Smooth muscle cell (in vitro differentiated cells): ENCODE measurements at regions not wholly inside any gene's neighbourhood (a gene's known extent, or its start where the extent isn't known, plus 50 kb on each side); places are given as distances from the start of the nearest gene placed in this dataset.
"Not testable (repeated sequence)": the region's sequence is repeated elsewhere in the genome, so short reads cannot be mapped to it uniquely, and the experiment has no call there.

ENCODE experiments used
- DNase-seq: peaks from one replicate; lab custom pipeline; 2025; ENCODE audit not compliant: unreplicated experiment; lab: John Stamatoyannopoulos, UW
- H2AFZ ChIP-seq: fragments of 200-600 bp; sonication (generic); 2 replicates; pipeline ENCODE4 v1.6.0; 2016; ENCODE audit warnings: antibody characterized with exemption, low read depth, mild to moderate bottlenecking
- H3F3A ChIP-seq: fragments of 200-600 bp; sonication (generic); 2 replicates; pipeline ENCODE4 v1.6.0; 2017; ENCODE audit warnings: antibody characterized with exemption, low read depth
- H3K27ac ChIP-seq: fragments of 200-600 bp; sonication (generic); 2 replicates; pipeline ENCODE4 v1.5.1; 2016; ENCODE audit warnings: low read depth, mild to moderate bottlenecking
- H3K27me3 ChIP-seq: fragments of 200-600 bp; sonication (generic); 2 replicates; pipeline ENCODE4 v1.6.1; 2016; ENCODE audit warnings: low read depth, mild to moderate bottlenecking
- H3K36me3 ChIP-seq: fragments of 200-600 bp; sonication (generic); 2 replicates; pipeline ENCODE4 v1.5.1; 2016; ENCODE audit warnings: low read depth
- H3K4me1 ChIP-seq: fragments of 200-600 bp; sonication (generic); 2 replicates; pipeline ENCODE4 v1.5.1; 2016; ENCODE audit warnings: low read depth
- H3K4me2 ChIP-seq: fragments of 200-600 bp; sonication (generic); 2 replicates; pipeline ENCODE4 v1.6.0; 2016; ENCODE audit warnings: mild to moderate bottlenecking
- H3K4me3 ChIP-seq: fragments of 200-600 bp; sonication (generic); 2 replicates; pipeline ENCODE4 v1.5.1; 2016; ENCODE audit warnings: mild to moderate bottlenecking
- H3K79me2 ChIP-seq: fragments of 200-600 bp; sonication (generic); 2 replicates; pipeline ENCODE4 v1.6.0; 2016; ENCODE audit warnings: low read depth, mild to moderate bottlenecking
- H3K9ac ChIP-seq: fragments of 200-600 bp; sonication (generic); 2 replicates; pipeline ENCODE4 v1.6.0; 2016; ENCODE audit warnings: low read depth
- H3K9me3 ChIP-seq: fragments of 200-600 bp; sonication (generic); replicated peaks from 2 replicates; pipeline ENCODE4 v1.5.1; 2016; ENCODE audit warnings: low read depth
- H4K20me1 ChIP-seq: fragments of 200-600 bp; sonication (generic); 2 replicates; pipeline ENCODE4 v1.6.0; 2016; ENCODE audit warnings: low read depth
- WGBS: methylation state at CpG from one replicate; pipeline ENCODE4 v1.1.7; 2016; ENCODE audit warnings: low lambda C conversion rate; 5-methylcytosine and 5-hydroxymethylcytosine counted together
- TF ChIP-seq, protein P1 (sequence below): fragments of 200-600 bp; sonication (generic); IDR thresholded peaks from 2 replicates; pipeline ENCODE4 v1.5.1; 2017; ENCODE audit warnings: borderline replicate concordance, mild to moderate bottlenecking, antibody characterized with exemption; ENCODE audit not compliant: insufficient read depth, poor library complexity, severe bottlenecking

DNA sequence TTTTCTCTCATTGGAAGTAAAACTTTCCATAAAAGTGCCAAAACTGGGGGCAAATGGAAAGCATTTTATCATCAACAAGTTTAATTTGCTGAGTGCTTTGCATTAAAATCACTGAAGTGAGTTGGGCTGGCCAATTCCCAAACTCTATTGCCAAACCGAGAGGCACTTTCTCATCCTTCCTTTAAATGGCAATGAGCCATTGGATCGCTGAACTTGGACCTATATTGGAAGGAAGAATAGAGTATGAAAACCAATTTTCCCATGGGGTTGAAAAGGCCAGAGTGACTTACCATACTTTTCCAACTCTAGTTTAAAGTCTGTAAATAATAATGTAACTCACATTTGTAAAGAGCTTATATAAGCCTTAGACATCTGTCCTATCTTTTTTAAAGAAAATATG lies 189.1 kb upstream of the C1orf87 start:
- Histone ChIP-seq H3K27me3 (peaks cover 10% of the 10 kb centered on the region), H3K4me1 (no peaks in the 10 kb centered on the region), H3K36me3 (no peaks in the 10 kb centered on the region), H2AFZ (no peak overlapping the region), H3K4me3 (no peak overlapping the region), H3K9ac (no peak overlapping the region), H3K79me2 (no peaks in the 10 kb centered on the region), H4K20me1 (no peaks in the 10 kb centered on the region), H3F3A (no peaks in the 10 kb centered on the region), H3K27ac (no peak overlapping the region), H3K9me3 (no peaks in the 10 kb centered on the region), H3K4me2 (no peak overlapping the region)
- no peak for DNase-seq
- TF ChIP-seq, protein P1, sequence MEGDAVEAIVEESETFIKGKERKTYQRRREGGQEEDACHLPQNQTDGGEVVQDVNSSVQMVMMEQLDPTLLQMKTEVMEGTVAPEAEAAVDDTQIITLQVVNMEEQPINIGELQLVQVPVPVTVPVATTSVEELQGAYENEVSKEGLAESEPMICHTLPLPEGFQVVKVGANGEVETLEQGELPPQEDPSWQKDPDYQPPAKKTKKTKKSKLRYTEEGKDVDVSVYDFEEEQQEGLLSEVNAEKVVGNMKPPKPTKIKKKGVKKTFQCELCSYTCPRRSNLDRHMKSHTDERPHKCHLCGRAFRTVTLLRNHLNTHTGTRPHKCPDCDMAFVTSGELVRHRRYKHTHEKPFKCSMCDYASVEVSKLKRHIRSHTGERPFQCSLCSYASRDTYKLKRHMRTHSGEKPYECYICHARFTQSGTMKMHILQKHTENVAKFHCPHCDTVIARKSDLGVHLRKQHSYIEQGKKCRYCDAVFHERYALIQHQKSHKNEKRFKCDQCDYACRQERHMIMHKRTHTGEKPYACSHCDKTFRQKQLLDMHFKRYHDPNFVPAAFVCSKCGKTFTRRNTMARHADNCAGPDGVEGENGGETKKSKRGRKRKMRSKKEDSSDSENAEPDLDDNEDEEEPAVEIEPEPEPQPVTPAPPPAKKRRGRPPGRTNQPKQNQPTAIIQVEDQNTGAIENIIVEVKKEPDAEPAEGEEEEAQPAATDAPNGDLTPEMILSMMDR = no peak
- WGBS = 89% methylated on average over 2 of the region's 2 CpGs

DNA sequence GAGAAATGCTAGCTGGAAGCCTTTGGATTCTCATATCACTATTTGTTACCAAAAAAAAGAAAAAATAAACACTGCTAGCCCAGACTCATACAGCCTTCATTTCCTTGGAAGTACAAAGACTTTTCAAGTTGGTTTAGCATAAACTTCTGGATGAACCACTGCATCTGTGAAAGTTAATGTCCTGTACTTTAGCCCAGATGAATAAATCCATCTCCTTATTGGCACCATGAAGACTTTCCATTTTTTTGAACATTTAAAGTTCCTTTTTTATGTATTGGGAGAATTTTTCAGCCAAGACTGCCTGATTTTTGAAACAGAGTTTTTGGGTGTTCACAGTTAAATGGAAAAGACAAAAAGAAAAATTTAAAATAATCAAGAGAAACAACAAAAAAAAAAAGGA lies 184.0 kb upstream of the C1orf87 start:
- DNase-seq = no peak
- Histone ChIP-seq H3K4me3 (no peak overlapping the region), H3K36me3 (no peaks in the 10 kb centered on the region), H3K27ac (no peak overlapping the region), H3K27me3 (peaks cover 2% of the 10 kb centered on the region), H2AFZ (no peak overlapping the region), H3K9me3 (no peaks in the 10 kb centered on the region), H3F3A (no peaks in the 10 kb centered on the region), H4K20me1 (no peaks in the 10 kb centered on the region), H3K79me2 (no peaks in the 10 kb centered on the region), H3K9ac (no peak overlapping the region), H3K4me1 (no peaks in the 10 kb centered on the region), H3K4me2 (no peak overlapping the region)
- TF ChIP-seq, protein P1 = no peak

- TF ChIP-seq, protein P1 = no peak
- WGBS = 90% methylated on average over 1 of the region's 1 CpG
- H3K4me1 ChIP-seq = no peaks in the 10 kb centered on the region
Observed at GRCh38 chr1:60255565-60255964, 182.0 kb upstream of the C1orf87 start.

GRCh38 chr1:60251426-60251825 lies 177.9 kb upstream of the C1orf87 start:
- no peak overlapping the region for H3K9ac ChIP-seq
- H3F3A ChIP-seq = no peaks in the 10 kb centered on the region
- DNase-seq = no peak
- H3K27me3 ChIP-seq = no peaks in the 10 kb centered on the region
- no peaks in the 10 kb centered on the region for H3K79me2 ChIP-seq
- no peaks in the 10 kb centered on the region for H3K36me3 ChIP-seq
- H4K20me1 ChIP-seq = no peaks in the 10 kb centered on the region
- no peak overlapping the region for H2AFZ ChIP-seq
- WGBS = 62% methylated on average over 2 of the region's 2 CpGs
- H3K4me1 ChIP-seq = no peaks in the 10 kb centered on the region
- H3K4me2 ChIP-seq = no peak overlapping the region
- H3K27ac ChIP-seq = no peak overlapping the region
- TF ChIP-seq, protein P1 = no peak
- H3K9me3 ChIP-seq = no peaks in the 10 kb centered on the region
- no peak overlapping the region for H3K4me3 ChIP-seq

More at GRCh38 chr1:60255565-60255964, 182.0 kb upstream of the C1orf87 start:
- H3K27me3 ChIP-seq = no peaks in the 10 kb centered on the region
- H4K20me1 ChIP-seq = no peaks in the 10 kb centered on the region
- no peak overlapping the region for H3K4me2 ChIP-seq
- no peak overlapping the region for H2AFZ ChIP-seq
- H3F3A ChIP-seq = no peaks in the 10 kb centered on the region
- H3K27ac ChIP-seq = no peak overlapping the region
- H3K9ac ChIP-seq = no peak overlapping the region
- no peaks in the 10 kb centered on the region for H3K36me3 ChIP-seq
- no peak overlapping the region for H3K4me3 ChIP-seq
- H3K9me3 ChIP-seq = no peaks in the 10 kb centered on the region
- no peak for DNase-seq
- no peaks in the 10 kb centered on the region for H3K79me2 ChIP-seq

GRCh38 chr1:60247467-60247866 lies 173.9 kb upstream of the C1orf87 start:
- H3F3A ChIP-seq, H3K9ac ChIP-seq, H3K9me3 ChIP-seq, H3K4me1 ChIP-seq, H3K27ac ChIP-seq, H3K79me2 ChIP-seq, H3K4me3 ChIP-seq, DNase-seq, H4K20me1 ChIP-seq, H3K4me2 ChIP-seq, H3K27me3 ChIP-seq, H2AFZ ChIP-seq, H3K36me3 ChIP-seq: not testable (repeated sequence)
- 93% methylated on average over 1 of the region's 1 CpG for WGBS
